ENCODE measurements at regions not wholly inside any gene's neighbourhood (a gene's known extent, or its start where the extent isn't known, plus 50 kb on each side); places are given as distances from the start of the nearest gene placed in this dataset.

GRCh38 chr1:183730886-183731573, 73.9 kb upstream of the RGL1 start:
- Histone ChIP-seq H3K4me1 (replicated peaks) (no peaks in the 10 kb centered on the region), H3K36me3 (no peaks in the 10 kb centered on the region), H3K4me3 (no peak overlapping the region), H3K27me3 (replicated peaks; ENCODE audit: insufficient read depth) (no peaks in the 10 kb centered on the region), H3K27ac (no peak overlapping the region), H3K9me3 (no peaks in the 10 kb centered on the region)
- no peak for DNase-seq (ENCODE audit: low spot score)
- TF ChIP-seq, protein P1, sequence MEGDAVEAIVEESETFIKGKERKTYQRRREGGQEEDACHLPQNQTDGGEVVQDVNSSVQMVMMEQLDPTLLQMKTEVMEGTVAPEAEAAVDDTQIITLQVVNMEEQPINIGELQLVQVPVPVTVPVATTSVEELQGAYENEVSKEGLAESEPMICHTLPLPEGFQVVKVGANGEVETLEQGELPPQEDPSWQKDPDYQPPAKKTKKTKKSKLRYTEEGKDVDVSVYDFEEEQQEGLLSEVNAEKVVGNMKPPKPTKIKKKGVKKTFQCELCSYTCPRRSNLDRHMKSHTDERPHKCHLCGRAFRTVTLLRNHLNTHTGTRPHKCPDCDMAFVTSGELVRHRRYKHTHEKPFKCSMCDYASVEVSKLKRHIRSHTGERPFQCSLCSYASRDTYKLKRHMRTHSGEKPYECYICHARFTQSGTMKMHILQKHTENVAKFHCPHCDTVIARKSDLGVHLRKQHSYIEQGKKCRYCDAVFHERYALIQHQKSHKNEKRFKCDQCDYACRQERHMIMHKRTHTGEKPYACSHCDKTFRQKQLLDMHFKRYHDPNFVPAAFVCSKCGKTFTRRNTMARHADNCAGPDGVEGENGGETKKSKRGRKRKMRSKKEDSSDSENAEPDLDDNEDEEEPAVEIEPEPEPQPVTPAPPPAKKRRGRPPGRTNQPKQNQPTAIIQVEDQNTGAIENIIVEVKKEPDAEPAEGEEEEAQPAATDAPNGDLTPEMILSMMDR (IDR thresholded peaks at IDR 0.05), result no peak
- TF ChIP-seq POLR2AphosphoS5 (IDR thresholded peaks at IDR 0.05), result no peak
- no peak for TF ChIP-seq POLR2A (IDR thresholded peaks at IDR 0.05)
- intact Hi-C loops (cut with DNase I), result no loop called here
- WGBS, result 63% methylated on average over 2 of the region's 2 CpGs

GRCh38 chr1:183730107-183730724, 74.7 kb upstream of the RGL1 start:
- Histone ChIP-seq H3K9me3 (no peaks in the 10 kb centered on the region), H3K36me3 (no peaks in the 10 kb centered on the region), H3K4me3 (no peak overlapping the region), H3K27me3 (replicated peaks; ENCODE audit: insufficient read depth) (no peaks in the 10 kb centered on the region), H3K4me1 (replicated peaks) (no peaks in the 10 kb centered on the region), H3K27ac (no peak overlapping the region)
- TF ChIP-seq POLR2A (IDR thresholded peaks at IDR 0.05) (no peak), POLR2AphosphoS5 (IDR thresholded peaks at IDR 0.05) (no peak)
- TF ChIP-seq, protein P1 (IDR thresholded peaks at IDR 0.05), result no peak
- WGBS, result 95% methylated on average over 2 of the region's 2 CpGs
- no peak for DNase-seq (ENCODE audit: low spot score)
- intact Hi-C loops (cut with DNase I), result no loop called here

- intact Hi-C loops (cut with DNase I), result no loop called here
- Histone ChIP-seq H3K4me3 (no peak overlapping the region), H3K36me3 (no peaks in the 10 kb centered on the region), H3K9me3 (no peaks in the 10 kb centered on the region), H3K4me1 (replicated peaks) (no peaks in the 10 kb centered on the region), H3K27me3 (replicated peaks; ENCODE audit: insufficient read depth) (no peaks in the 10 kb centered on the region), H3K27ac (no peak overlapping the region)
- TF ChIP-seq, protein P1 (IDR thresholded peaks at IDR 0.05), result no peak
- TF ChIP-seq POLR2A (IDR thresholded peaks at IDR 0.05), result no peak
- TF ChIP-seq POLR2AphosphoS5 (IDR thresholded peaks at IDR 0.05), result no peak
- 93% methylated on average over 1 of the region's 1 CpG for WGBS
- no peak for DNase-seq (ENCODE audit: low spot score)
Measured at GRCh38 chr1:183726825-183727224, 73.7 kb upstream of the APOBEC4 start.

- intact Hi-C loops (cut with DNase I), result no loop called here
- H3K4me3 ChIP-seq, result no peak overlapping the region
- H3K4me1 ChIP-seq (replicated peaks), result no peaks in the 10 kb centered on the region
- DNase-seq (ENCODE audit: low spot score), result no peak
- WGBS, result 91% methylated on average over 5 of the region's 5 CpGs
- H3K27me3 ChIP-seq (replicated peaks; ENCODE audit: insufficient read depth), result no peaks in the 10 kb centered on the region
- H3K9me3 ChIP-seq, result no peaks in the 10 kb centered on the region
- H3K27ac ChIP-seq, result no peak overlapping the region
- TF ChIP-seq POLR2A (IDR thresholded peaks at IDR 0.05) (no peak), POLR2AphosphoS5 (IDR thresholded peaks at IDR 0.05) (no peak)
- TF ChIP-seq, protein P1 (IDR thresholded peaks at IDR 0.05), result no peak
- no peaks in the 10 kb centered on the region for H3K36me3 ChIP-seq
Measured at GRCh38 chr1:183724350-183725042, 71.4 kb upstream of the APOBEC4 start.
